A673 (cell line): ENCODE measurements at regions not wholly inside any gene's neighbourhood (a gene's known extent, or its start where the extent isn't known, plus 50 kb on each side); places are given as distances from the start of the nearest gene placed in this dataset.

Experiments used
- BruUV-seq: library from RNA; stranded (reverse); fragments of 400-500 nt; replicated peaks from 2 replicates; lab custom pipeline; 2021; lab: Mats Ljungman, UMichigan
- CTCF ChIA-PET: fragments of 300-600 bp; sonication (Branson Sonifier 250); formaldehyde crosslinking; loops from one replicate; lab custom pipeline; 2022; ENCODE audit warnings: antibody characterized with exemption; lab: Charles Lee
- POLR2A ChIA-PET: fragments of 300-600 bp; sonication (Branson Sonifier 250); formaldehyde crosslinking; loops from one replicate; lab custom pipeline; 2022; ENCODE audit warnings: antibody characterized with exemption; ENCODE audit not compliant: low non-redundant PET; lab: Charles Lee
- DNase-seq: peaks from one replicate; pipeline ENCODE4 v3.0.0-alpha.2; 2015; ENCODE audit warnings: low spot score
- H3K27ac ChIP-seq: fragments of 200-600 bp; sonication (generic); 2 replicates; pipeline ENCODE4 v1.5.1; 2016; ENCODE audit warnings: mixed run types, low read depth, mild to moderate bottlenecking, mixed read lengths, antibody characterized with exemption, low read length; ENCODE audit not compliant: poor library complexity, severe bottlenecking
- H3K27me3 ChIP-seq: fragments of 200-600 bp; sonication (generic); replicated peaks from 2 replicates; pipeline ENCODE4 v1.6.1; 2017; ENCODE audit warnings: mixed run types, low read depth, mild to moderate bottlenecking, mixed read lengths, antibody characterized with exemption, low read length; ENCODE audit not compliant: insufficient read depth, poor library complexity
- H3K36me3 ChIP-seq: fragments of 200-600 bp; sonication (generic); 2 replicates; pipeline ENCODE4 v1.6.1; 2016; ENCODE audit warnings: mixed run types, mild to moderate bottlenecking, mixed read lengths, antibody characterized with exemption, low read length; ENCODE audit not compliant: insufficient read depth, poor library complexity, severe bottlenecking
- H3K4me1 ChIP-seq: fragments of 200-600 bp; sonication (generic); 2 replicates; pipeline ENCODE4 v1.6.1; 2017; ENCODE audit warnings: mixed run types, mild to moderate bottlenecking, mixed read lengths, antibody characterized with exemption, low read length; ENCODE audit not compliant: insufficient read depth, poor library complexity, severe bottlenecking
- H3K4me3 ChIP-seq: fragments of 200-600 bp; sonication (generic); 2 replicates; pipeline ENCODE4 v1.5.1; 2016; ENCODE audit warnings: low read depth, mixed run types, mild to moderate bottlenecking, mixed read lengths, low read length; ENCODE audit not compliant: poor library complexity, severe bottlenecking
- H3K9me3 ChIP-seq: fragments of 200-600 bp; sonication (generic); 2 replicates; pipeline ENCODE4 v1.6.1; 2016; ENCODE audit warnings: mixed run types, low read depth, mild to moderate bottlenecking, mixed read lengths, antibody characterized with exemption, low read length; ENCODE audit not compliant: poor library complexity, severe bottlenecking
- EZH2 ChIP-seq: fragments of 200-600 bp; sonication (generic); IDR thresholded peaks from 2 replicates; pipeline ENCODE4 v1.6.1; 2017; ENCODE audit warnings: borderline replicate concordance, low read depth, mild to moderate bottlenecking, mixed read lengths, antibody characterized with exemption, low read length; ENCODE audit not compliant: poor library complexity, severe bottlenecking
- intact Hi-C: fragments of 100-400 bp; cut with micrococcal nuclease; formaldehyde crosslinking; loops from one replicate; pipeline ENCODE4 v1.10.0; 2022; ENCODE audit not compliant: unreplicated experiment
- TF ChIP-seq, protein P1 (sequence below): fragments of 300-800, 200-600 bp; sonication (generic); conservative IDR thresholded peaks from 2 replicates; pipeline ENCODE4 v1.5.1; 2017; ENCODE audit warnings: low read depth, mild to moderate bottlenecking, antibody characterized with exemption, low read length, moderate library complexity, mixed read lengths

DNA sequence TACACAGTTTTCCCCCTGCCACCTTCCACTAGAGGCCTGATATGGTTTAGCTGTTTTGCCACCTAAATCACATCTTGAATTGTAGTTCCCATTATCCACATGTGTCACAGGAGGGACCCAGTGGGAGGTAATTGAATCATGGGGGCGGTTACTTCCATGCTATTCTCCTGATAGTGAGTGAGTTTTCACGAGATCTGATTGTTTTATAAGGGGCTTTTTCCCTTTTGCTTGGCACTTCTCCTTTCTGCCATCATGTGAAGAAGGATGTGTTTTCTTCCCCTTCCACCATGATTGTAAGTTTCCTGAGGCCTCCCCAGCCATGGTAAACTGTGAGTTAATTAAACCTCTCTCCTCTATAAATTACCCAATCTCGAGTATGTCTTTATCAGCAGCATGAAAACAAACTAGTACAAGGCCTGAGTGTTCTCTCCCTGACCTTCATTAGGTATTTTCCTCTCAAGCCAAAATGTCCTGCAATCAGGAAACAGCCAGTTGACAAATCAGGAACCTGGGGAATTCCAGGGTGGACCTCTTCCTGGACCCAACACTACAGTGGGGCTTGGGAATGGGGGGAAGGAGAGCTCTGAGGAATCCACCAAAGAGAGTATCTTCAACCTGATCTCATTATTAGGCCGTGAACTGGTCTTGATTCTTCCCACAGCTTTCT is 129.9 kb downstream of the TXNL1 start:
- no peaks in the 10 kb centered on the region for H3K9me3 ChIP-seq
- TF ChIP-seq, protein P1, sequence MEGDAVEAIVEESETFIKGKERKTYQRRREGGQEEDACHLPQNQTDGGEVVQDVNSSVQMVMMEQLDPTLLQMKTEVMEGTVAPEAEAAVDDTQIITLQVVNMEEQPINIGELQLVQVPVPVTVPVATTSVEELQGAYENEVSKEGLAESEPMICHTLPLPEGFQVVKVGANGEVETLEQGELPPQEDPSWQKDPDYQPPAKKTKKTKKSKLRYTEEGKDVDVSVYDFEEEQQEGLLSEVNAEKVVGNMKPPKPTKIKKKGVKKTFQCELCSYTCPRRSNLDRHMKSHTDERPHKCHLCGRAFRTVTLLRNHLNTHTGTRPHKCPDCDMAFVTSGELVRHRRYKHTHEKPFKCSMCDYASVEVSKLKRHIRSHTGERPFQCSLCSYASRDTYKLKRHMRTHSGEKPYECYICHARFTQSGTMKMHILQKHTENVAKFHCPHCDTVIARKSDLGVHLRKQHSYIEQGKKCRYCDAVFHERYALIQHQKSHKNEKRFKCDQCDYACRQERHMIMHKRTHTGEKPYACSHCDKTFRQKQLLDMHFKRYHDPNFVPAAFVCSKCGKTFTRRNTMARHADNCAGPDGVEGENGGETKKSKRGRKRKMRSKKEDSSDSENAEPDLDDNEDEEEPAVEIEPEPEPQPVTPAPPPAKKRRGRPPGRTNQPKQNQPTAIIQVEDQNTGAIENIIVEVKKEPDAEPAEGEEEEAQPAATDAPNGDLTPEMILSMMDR = no peak
- no peak for TF ChIP-seq EZH2
- no peaks in the 10 kb centered on the region for H3K27me3 ChIP-seq
- intact Hi-C loops = no loop called here
- ChIA-PET POLR2A (no interaction called here), CTCF (no interaction called here)
- no peaks in the 10 kb centered on the region for H3K36me3 ChIP-seq
- no TSS peak for BruUV-seq
- H3K27ac ChIP-seq = no peak overlapping the region
- H3K4me1 ChIP-seq = no peaks in the 10 kb centered on the region
- no peak overlapping the region for H3K4me3 ChIP-seq
- no peak for DNase-seq

DNA sequence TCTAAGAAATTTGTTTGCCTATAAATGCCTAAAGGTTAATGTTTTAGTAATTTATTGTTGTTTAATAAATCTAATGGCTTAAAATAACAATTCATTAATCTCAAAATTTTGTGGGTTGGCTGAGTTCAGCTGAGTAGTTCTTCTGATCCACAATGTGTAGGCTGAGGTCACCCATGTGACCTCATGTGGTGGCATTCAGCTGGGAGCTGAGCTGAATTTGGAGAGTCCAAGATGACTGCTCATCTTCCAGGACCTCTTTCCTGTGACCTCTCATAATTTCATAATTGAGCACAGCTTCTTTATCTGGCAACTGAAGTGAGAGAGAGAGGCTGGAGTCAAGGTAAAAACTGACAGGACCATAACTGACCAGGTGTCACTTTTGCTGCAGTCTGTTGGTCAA is 132.4 kb downstream of the TXNL1 start:
- no peaks in the 10 kb centered on the region for H3K36me3 ChIP-seq
- intact Hi-C loops = no loop called here
- no peaks in the 10 kb centered on the region for H3K9me3 ChIP-seq
- H3K27me3 ChIP-seq = peaks cover 5% of the 10 kb centered on the region
- no TSS peak for BruUV-seq
- H3K27ac ChIP-seq = no peak overlapping the region
- ChIA-PET POLR2A (no interaction called here), CTCF (no interaction called here)
- H3K4me3 ChIP-seq = no peak overlapping the region
- no peak for DNase-seq
- H3K4me1 ChIP-seq = no peaks in the 10 kb centered on the region
- TF ChIP-seq, protein P1 = no peak
- TF ChIP-seq EZH2 = no peak

DNA sequence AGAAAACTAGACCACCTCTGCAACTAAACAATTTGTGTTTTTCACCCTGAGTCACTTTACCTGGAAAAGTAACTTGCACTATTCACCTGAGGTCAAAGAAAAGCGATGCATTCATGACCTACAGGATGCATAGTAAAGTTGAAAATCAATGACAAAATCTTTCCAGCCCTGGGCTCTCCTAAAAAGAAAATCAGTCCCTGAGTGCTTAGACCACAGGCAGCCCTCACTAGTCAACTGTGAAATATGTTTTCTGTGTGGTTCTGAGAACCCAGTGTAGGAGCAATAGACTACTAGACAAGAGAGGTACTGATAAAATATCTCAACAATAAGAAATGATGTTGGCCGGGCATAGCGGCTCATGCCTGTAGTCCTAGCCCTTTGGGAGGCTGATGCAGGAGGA is 133.1 kb downstream of the TXNL1 start:
- DNase-seq = no peak
- Histone ChIP-seq H3K36me3 (no peaks in the 10 kb centered on the region), H3K27ac (no peak overlapping the region), H3K4me3 (no peak overlapping the region), H3K9me3 (no peaks in the 10 kb centered on the region), H3K4me1 (no peaks in the 10 kb centered on the region), H3K27me3 (peaks cover 5% of the 10 kb centered on the region)
- intact Hi-C loops = no loop called here
- BruUV-seq = no TSS peak
- TF ChIP-seq, protein P1 = no peak
- no peak for TF ChIP-seq EZH2
- ChIA-PET POLR2A (no interaction called here), CTCF (no interaction called here)
